Osteoblast (primary cell): ENCODE measurements at regions not wholly inside any gene's neighbourhood (a gene's known extent, or its start where the extent isn't known, plus 50 kb on each side); places are given as distances from the start of the nearest gene placed in this dataset.
"Not testable (repeated sequence)": the region's sequence is repeated elsewhere in the genome, so short reads cannot be mapped to it uniquely, and the experiment has no call there.

Source experiments
- DNase-seq: peaks from one replicate; pipeline ENCODE4 v3.0.0; 2011; ENCODE audit warnings: low spot score, mixed read lengths; ENCODE audit not compliant: insufficient read length; ENCODE audit errors: missing footprints
- H2AFZ ChIP-seq: 2 replicates; pipeline ENCODE4 v1.6.0; 2011; ENCODE audit warnings: mild to moderate bottlenecking, low read length
- H3K27ac ChIP-seq: 2 replicates; pipeline ENCODE4 v1.5.1; 2011; ENCODE audit warnings: mild to moderate bottlenecking, low read depth, low read length, moderate library complexity
- H3K27me3 ChIP-seq: 2 replicates; pipeline ENCODE4 v1.6.0; 2012; ENCODE audit warnings: mild to moderate bottlenecking, control low read depth, inconsistent platforms, low read length, moderate library complexity; ENCODE audit not compliant: insufficient read depth
- H3K36me3 ChIP-seq: 2 replicates; pipeline ENCODE4 v1.5.1; 2011; ENCODE audit warnings: mild to moderate bottlenecking, low read length, control low read depth, moderate library complexity; ENCODE audit not compliant: insufficient read depth
- H3K4me1 ChIP-seq: 2 replicates; pipeline ENCODE4 v1.5.1; 2011; ENCODE audit warnings: mild to moderate bottlenecking, low read length, control low read depth, moderate library complexity; ENCODE audit not compliant: insufficient read depth
- H3K4me2 ChIP-seq: 2 replicates; pipeline ENCODE4 v1.6.0; 2011; ENCODE audit warnings: mild to moderate bottlenecking, low read length; ENCODE audit not compliant: insufficient read depth
- H3K4me3 ChIP-seq: fragments of 200-600 bp; sonication (generic); 3 replicates; pipeline ENCODE4 v1.5.1; 2012; ENCODE audit warnings: mild to moderate bottlenecking, low read length, inconsistent platforms; ENCODE audit not compliant: insufficient read depth
- H3K79me2 ChIP-seq: 2 replicates; pipeline ENCODE4 v1.6.0; 2012; ENCODE audit warnings: mild to moderate bottlenecking, low read length, control low read depth, inconsistent platforms; ENCODE audit not compliant: insufficient read depth
- H3K9me3 ChIP-seq: 2 replicates; pipeline ENCODE4 v1.5.1; 2011; ENCODE audit warnings: low read depth, low read length, control low read depth
- H4K20me1 ChIP-seq: 2 replicates; pipeline ENCODE4 v1.6.0; 2012; ENCODE audit warnings: mild to moderate bottlenecking, low read length, control low read depth; ENCODE audit not compliant: insufficient read depth
- CTCF ChIP-seq: IDR thresholded peaks from 2 replicates; pipeline ENCODE4 v1.5.1; 2011; ENCODE audit warnings: mild to moderate bottlenecking, low read depth, low read length, moderate library complexity; ENCODE audit errors: extremely low read depth

GRCh38 chr5:106985174-106985573 is 685.6 kb downstream of the EFNA5 start:
- Histone ChIP-seq H4K20me1 (no peaks in the 10 kb centered on the region), H3K79me2 (no peaks in the 10 kb centered on the region), H3K36me3 (no peaks in the 10 kb centered on the region), H3K4me3 (no peak overlapping the region), H2AFZ (no peak overlapping the region), H3K27ac (no peak overlapping the region), H3K27me3 (no peaks in the 10 kb centered on the region), H3K9me3 (no peaks in the 10 kb centered on the region), H3K4me2 (no peak overlapping the region), H3K4me1 (no peaks in the 10 kb centered on the region)
- no peak for DNase-seq
- no peak for TF ChIP-seq CTCF

GRCh38 chr5:106979178-106979577 is 691.6 kb downstream of the EFNA5 start:
- not testable (repeated sequence) for H3K27ac ChIP-seq, H3K9me3 ChIP-seq, H3K79me2 ChIP-seq, H3K27me3 ChIP-seq, H4K20me1 ChIP-seq, H3K4me1 ChIP-seq, H3K4me2 ChIP-seq, DNase-seq, H2AFZ ChIP-seq, H3K36me3 ChIP-seq, H3K4me3 ChIP-seq

- H2AFZ ChIP-seq, DNase-seq: not testable (repeated sequence)
Measured at GRCh38 chr5:106978582-106979165, 692.1 kb downstream of the EFNA5 start.

GRCh38 chr5:106976363-106976762 is 694.4 kb downstream of the EFNA5 start:
- DNase-seq: no peak
- no peak overlapping the region for H2AFZ ChIP-seq

More at GRCh38 chr5:106978582-106979165, 692.1 kb downstream of the EFNA5 start:
- not testable (repeated sequence) for H3K27me3 ChIP-seq, H3K4me1 ChIP-seq, H3K4me3 ChIP-seq, H3K79me2 ChIP-seq, H3K4me2 ChIP-seq, H4K20me1 ChIP-seq, H3K27ac ChIP-seq, H3K9me3 ChIP-seq, H3K36me3 ChIP-seq

More at GRCh38 chr5:106976363-106976762, 694.4 kb downstream of the EFNA5 start:
- no peak for TF ChIP-seq CTCF
- Histone ChIP-seq H4K20me1 (no peaks in the 10 kb centered on the region), H3K4me3 (no peak overlapping the region), H3K9me3 (no peaks in the 10 kb centered on the region), H3K36me3 (no peaks in the 10 kb centered on the region), H3K27me3 (no peaks in the 10 kb centered on the region), H3K79me2 (no peaks in the 10 kb centered on the region), H3K4me1 (no peaks in the 10 kb centered on the region), H3K4me2 (no peak overlapping the region), H3K27ac (no peak overlapping the region)
